ENCODE measurements at regions not wholly inside any gene's neighbourhood (a gene's known extent, or its start where the extent isn't known, plus 50 kb on each side); places are given as distances from the start of the nearest gene placed in this dataset.

GRCh38 chr21:16976193-16976592 lies 536.6 kb upstream of the CXADR start:
- FAIRE-seq: no peak
- DNase-seq (ENCODE audit: insufficient read length): no peak
- TF ChIP-seq POLR2A (IDR thresholded peaks at IDR 0.05; ENCODE audit: low read depth, low read length) (no peak), POLR2AphosphoS5 (IDR thresholded peaks at IDR 0.05; ENCODE audit: low read depth, low read length) (no peak), TAF1 (IDR thresholded peaks at IDR 0.05; ENCODE audit: borderline replicate concordance, low read depth, low read length) (no peak)

GRCh38 chr21:16978309-16978895 lies 534.4 kb upstream of the CXADR start:
- no peak for FAIRE-seq
- TF ChIP-seq TAF1 (IDR thresholded peaks at IDR 0.05; ENCODE audit: borderline replicate concordance, low read depth, low read length) (no peak), POLR2A (IDR thresholded peaks at IDR 0.05; ENCODE audit: low read depth, low read length) (no peak), POLR2AphosphoS5 (IDR thresholded peaks at IDR 0.05; ENCODE audit: low read depth, low read length) (no peak)
- no peak for DNase-seq (ENCODE audit: insufficient read length)

GRCh38 chr21:16979574-16979973 lies 533.3 kb upstream of the CXADR start:
- no peak for DNase-seq (ENCODE audit: insufficient read length)
- TF ChIP-seq POLR2A (IDR thresholded peaks at IDR 0.05; ENCODE audit: low read depth, low read length): no peak
- TF ChIP-seq POLR2AphosphoS5 (IDR thresholded peaks at IDR 0.05; ENCODE audit: low read depth, low read length): no peak
- TF ChIP-seq TAF1 (IDR thresholded peaks at IDR 0.05; ENCODE audit: borderline replicate concordance, low read depth, low read length): no peak
- no peak for FAIRE-seq

GRCh38 chr21:16983420-16983819 lies 529.4 kb upstream of the CXADR start:
- FAIRE-seq: no peak
- TF ChIP-seq POLR2A (IDR thresholded peaks at IDR 0.05; ENCODE audit: low read depth, low read length) (no peak), POLR2AphosphoS5 (IDR thresholded peaks at IDR 0.05; ENCODE audit: low read depth, low read length) (no peak), TAF1 (IDR thresholded peaks at IDR 0.05; ENCODE audit: borderline replicate concordance, low read depth, low read length) (no peak)
- no peak for DNase-seq (ENCODE audit: insufficient read length)

- FAIRE-seq: no peak
Observed at GRCh38 chr21:16992448-16992847, 520.4 kb upstream of the CXADR start.

GRCh38 chr21:16993416-16994038 lies 519.3 kb upstream of the CXADR start:
- TF ChIP-seq TAF1 (IDR thresholded peaks at IDR 0.05; ENCODE audit: borderline replicate concordance, low read depth, low read length) (no peak), POLR2AphosphoS5 (IDR thresholded peaks at IDR 0.05; ENCODE audit: low read depth, low read length) (no peak), POLR2A (IDR thresholded peaks at IDR 0.05; ENCODE audit: low read depth, low read length) (no peak)
- FAIRE-seq (no peak), DNase-seq (ENCODE audit: insufficient read length) (no peak)

More at GRCh38 chr21:16992448-16992847, 520.4 kb upstream of the CXADR start:
- TF ChIP-seq POLR2A (IDR thresholded peaks at IDR 0.05; ENCODE audit: low read depth, low read length): no peak
- TF ChIP-seq POLR2AphosphoS5 (IDR thresholded peaks at IDR 0.05; ENCODE audit: low read depth, low read length): no peak
- no peak for TF ChIP-seq TAF1 (IDR thresholded peaks at IDR 0.05; ENCODE audit: borderline replicate concordance, low read depth, low read length)
- no peak for DNase-seq (ENCODE audit: insufficient read length)

GRCh38 chr21:17002594-17003257 lies 510.1 kb upstream of the CXADR start:
- no peak for DNase-seq (ENCODE audit: insufficient read length)
- no peak for FAIRE-seq
- no peak for TF ChIP-seq POLR2A (IDR thresholded peaks at IDR 0.05; ENCODE audit: low read depth, low read length)
- TF ChIP-seq POLR2AphosphoS5 (IDR thresholded peaks at IDR 0.05; ENCODE audit: low read depth, low read length): no peak
- TF ChIP-seq TAF1 (IDR thresholded peaks at IDR 0.05; ENCODE audit: borderline replicate concordance, low read depth, low read length): no peak

GRCh38 chr21:17003258-17003615 lies 509.6 kb upstream of the CXADR start:
- TF ChIP-seq POLR2AphosphoS5 (IDR thresholded peaks at IDR 0.05; ENCODE audit: low read depth, low read length): no peak
- TF ChIP-seq TAF1 (IDR thresholded peaks at IDR 0.05; ENCODE audit: borderline replicate concordance, low read depth, low read length): no peak
- no peak for TF ChIP-seq POLR2A (IDR thresholded peaks at IDR 0.05; ENCODE audit: low read depth, low read length)
- no peak for DNase-seq (ENCODE audit: insufficient read length)
- FAIRE-seq: no peak

- DNase-seq (ENCODE audit: insufficient read length) (no peak), FAIRE-seq (no peak)
- no peak for TF ChIP-seq POLR2AphosphoS5 (IDR thresholded peaks at IDR 0.05; ENCODE audit: low read depth, low read length)
- TF ChIP-seq TAF1 (IDR thresholded peaks at IDR 0.05; ENCODE audit: borderline replicate concordance, low read depth, low read length): no peak
- TF ChIP-seq POLR2A (IDR thresholded peaks at IDR 0.05; ENCODE audit: low read depth, low read length): no peak
Observed at GRCh38 chr21:17003763-17004373, 509.0 kb upstream of the CXADR start.

GRCh38 chr21:17032141-17032655 lies 480.6 kb upstream of the CXADR start:
- no peak for DNase-seq (ENCODE audit: insufficient read length)
- no peak for TF ChIP-seq POLR2A (IDR thresholded peaks at IDR 0.05; ENCODE audit: low read depth, low read length)
- TF ChIP-seq POLR2AphosphoS5 (IDR thresholded peaks at IDR 0.05; ENCODE audit: low read depth, low read length): no peak
- TF ChIP-seq TAF1 (IDR thresholded peaks at IDR 0.05; ENCODE audit: borderline replicate concordance, low read depth, low read length): no peak
- FAIRE-seq: no peak

GRCh38 chr21:17044696-17045095 lies 468.1 kb upstream of the CXADR start:
- FAIRE-seq (no peak), DNase-seq (ENCODE audit: insufficient read length) (no peak)
- TF ChIP-seq TAF1 (IDR thresholded peaks at IDR 0.05; ENCODE audit: borderline replicate concordance, low read depth, low read length) (no peak), POLR2A (IDR thresholded peaks at IDR 0.05; ENCODE audit: low read depth, low read length) (no peak), POLR2AphosphoS5 (IDR thresholded peaks at IDR 0.05; ENCODE audit: low read depth, low read length) (no peak)

Data from GM12892 (cell line).